Brain microvascular endothelial cell (primary cell): ENCODE measurements at regions not wholly inside any gene's neighbourhood (a gene's known extent, or its start where the extent isn't known, plus 50 kb on each side); places are given as distances from the start of the nearest gene placed in this dataset.

Experiments used
- DNase-seq: peaks from one replicate; pipeline ENCODE4 v3.0.0-alpha.2; 2020
- H3K27ac ChIP-seq: fragments of 250-450 bp; sonication (Bioruptor Pico); 2 replicates; pipeline ENCODE4 v1.5.1; 2020; ENCODE audit warnings: mild to moderate bottlenecking, moderate library complexity
- H3K27me3 ChIP-seq: fragments of 250-450 bp; sonication (Bioruptor Pico); replicated peaks from 2 replicates; pipeline ENCODE4 v1.5.1; 2020; ENCODE audit warnings: mild to moderate bottlenecking
- H3K36me3 ChIP-seq: fragments of 250-450 bp; sonication (Bioruptor Pico); replicated peaks from 2 replicates; pipeline ENCODE4 v1.5.1; 2020; ENCODE audit warnings: mild to moderate bottlenecking
- H3K4me3 ChIP-seq: 2 replicates; pipeline ENCODE4 v1.5.1; 2011; ENCODE audit warnings: low read depth, mild to moderate bottlenecking, control low read depth, low read length, moderate library complexity
- in situ Hi-C: cut with HindIII; loops from 2 replicates; pipeline ENCODE4 v1.10.0; 2017; ENCODE audit warnings: low sequenced_read_pairs, low pct_ligation_motif_present
- TF ChIP-seq, protein P1 (sequence below): IDR thresholded peaks from 2 replicates; pipeline ENCODE4 v1.5.1; 2011; ENCODE audit warnings: low read depth, mild to moderate bottlenecking, moderate library complexity, low read length, control low read depth, inconsistent platforms; ENCODE audit errors: missing control alignments

DNA sequence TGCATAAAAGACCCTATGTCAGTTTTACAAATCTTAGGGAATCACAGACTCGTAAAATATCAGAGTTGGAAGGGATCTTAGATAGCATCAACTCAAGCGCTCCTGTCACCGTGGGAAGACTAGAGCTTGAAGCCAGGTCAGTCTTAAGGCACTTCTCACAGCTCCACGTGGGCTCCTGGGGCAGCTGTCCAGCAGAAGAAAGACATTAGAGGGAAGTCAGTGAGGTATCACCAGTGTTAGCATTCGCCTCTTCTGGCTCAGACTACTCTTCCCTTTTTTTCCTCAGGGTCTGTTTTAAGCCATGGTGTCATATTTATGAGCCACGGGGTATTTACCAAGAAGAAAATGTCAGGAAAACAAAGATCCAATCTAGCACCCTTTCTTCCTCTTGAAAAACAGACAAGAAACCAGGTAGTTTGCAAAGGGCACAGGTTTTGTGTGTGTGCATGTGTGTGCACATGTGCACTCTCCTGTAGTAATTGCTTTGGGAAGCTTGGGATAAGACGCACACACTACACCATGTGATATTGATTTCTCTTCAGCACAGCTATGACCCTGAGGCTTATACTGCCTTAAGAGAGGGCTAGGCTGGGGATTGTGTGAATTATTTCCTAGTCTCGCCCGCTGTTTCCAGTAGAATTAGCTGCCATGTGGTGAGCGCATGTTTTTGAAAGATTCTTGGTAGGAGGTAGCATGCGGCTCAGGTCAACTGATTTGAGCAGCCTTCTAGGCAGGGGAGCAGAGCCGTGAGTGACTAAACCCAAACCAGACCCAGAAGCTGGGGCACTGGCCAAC lies 61.0 kb upstream of the ELAC2 start:
- Histone ChIP-seq H3K27ac (no peak overlapping the region), H3K27me3 (no peaks in the 10 kb centered on the region), H3K4me3 (no peak overlapping the region), H3K36me3 (no peaks in the 10 kb centered on the region)
- TF ChIP-seq, protein P1, sequence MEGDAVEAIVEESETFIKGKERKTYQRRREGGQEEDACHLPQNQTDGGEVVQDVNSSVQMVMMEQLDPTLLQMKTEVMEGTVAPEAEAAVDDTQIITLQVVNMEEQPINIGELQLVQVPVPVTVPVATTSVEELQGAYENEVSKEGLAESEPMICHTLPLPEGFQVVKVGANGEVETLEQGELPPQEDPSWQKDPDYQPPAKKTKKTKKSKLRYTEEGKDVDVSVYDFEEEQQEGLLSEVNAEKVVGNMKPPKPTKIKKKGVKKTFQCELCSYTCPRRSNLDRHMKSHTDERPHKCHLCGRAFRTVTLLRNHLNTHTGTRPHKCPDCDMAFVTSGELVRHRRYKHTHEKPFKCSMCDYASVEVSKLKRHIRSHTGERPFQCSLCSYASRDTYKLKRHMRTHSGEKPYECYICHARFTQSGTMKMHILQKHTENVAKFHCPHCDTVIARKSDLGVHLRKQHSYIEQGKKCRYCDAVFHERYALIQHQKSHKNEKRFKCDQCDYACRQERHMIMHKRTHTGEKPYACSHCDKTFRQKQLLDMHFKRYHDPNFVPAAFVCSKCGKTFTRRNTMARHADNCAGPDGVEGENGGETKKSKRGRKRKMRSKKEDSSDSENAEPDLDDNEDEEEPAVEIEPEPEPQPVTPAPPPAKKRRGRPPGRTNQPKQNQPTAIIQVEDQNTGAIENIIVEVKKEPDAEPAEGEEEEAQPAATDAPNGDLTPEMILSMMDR = no peak
- in situ Hi-C loops = no loop called here
- DNase-seq = no peak

DNA sequence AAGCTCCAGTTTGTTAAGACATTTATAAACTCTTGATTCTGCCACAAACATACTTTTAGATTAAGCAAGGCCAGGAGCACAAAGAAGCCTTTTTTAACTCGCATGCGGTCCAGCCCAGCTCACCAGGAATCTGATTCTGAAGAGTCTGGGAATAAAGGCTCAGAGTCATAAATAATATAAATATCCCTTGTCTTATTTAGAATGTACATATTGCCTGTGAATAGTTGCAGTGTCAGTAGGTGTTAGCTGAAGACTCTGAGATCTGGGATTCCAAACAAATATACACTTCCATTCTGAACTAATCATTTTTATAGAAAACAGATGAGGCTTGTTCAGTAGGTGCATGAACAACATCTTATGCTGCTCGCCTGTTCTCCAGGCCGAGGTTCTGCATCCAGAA lies 59.1 kb upstream of the ELAC2 start:
- TF ChIP-seq, protein P1 = no peak
- in situ Hi-C loops = no loop called here
- Histone ChIP-seq H3K27ac (no peak overlapping the region), H3K4me3 (no peak overlapping the region), H3K27me3 (no peaks in the 10 kb centered on the region), H3K36me3 (no peaks in the 10 kb centered on the region)
- DNase-seq = no peak

DNA sequence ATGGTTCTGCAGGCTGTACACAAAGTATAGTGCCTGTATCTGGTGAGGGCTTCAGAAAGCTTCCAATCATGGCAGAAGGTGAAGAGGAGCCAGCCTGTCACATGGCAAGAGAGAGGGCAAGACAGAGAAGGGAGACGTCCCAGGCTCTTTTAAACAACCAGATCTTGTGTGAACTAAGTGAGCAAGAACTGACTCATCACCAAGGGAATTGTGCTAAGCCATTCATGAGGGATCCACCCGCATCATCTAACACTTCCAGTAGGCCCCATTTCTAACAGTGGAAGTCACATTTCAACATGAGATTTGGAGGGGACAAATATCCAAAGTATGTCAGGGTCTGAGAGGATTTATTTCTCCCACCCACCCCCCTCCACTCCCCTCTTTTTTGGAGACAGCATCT lies 56.2 kb upstream of the ELAC2 start:
- TF ChIP-seq, protein P1 = no peak
- no peak overlapping the region for H3K4me3 ChIP-seq
- H3K27ac ChIP-seq = no peak overlapping the region
- H3K27me3 ChIP-seq = no peaks in the 10 kb centered on the region
- peak; percentile 49 for DNase-seq
- no peaks in the 10 kb centered on the region for H3K36me3 ChIP-seq
- in situ Hi-C loops = no loop called here

DNA sequence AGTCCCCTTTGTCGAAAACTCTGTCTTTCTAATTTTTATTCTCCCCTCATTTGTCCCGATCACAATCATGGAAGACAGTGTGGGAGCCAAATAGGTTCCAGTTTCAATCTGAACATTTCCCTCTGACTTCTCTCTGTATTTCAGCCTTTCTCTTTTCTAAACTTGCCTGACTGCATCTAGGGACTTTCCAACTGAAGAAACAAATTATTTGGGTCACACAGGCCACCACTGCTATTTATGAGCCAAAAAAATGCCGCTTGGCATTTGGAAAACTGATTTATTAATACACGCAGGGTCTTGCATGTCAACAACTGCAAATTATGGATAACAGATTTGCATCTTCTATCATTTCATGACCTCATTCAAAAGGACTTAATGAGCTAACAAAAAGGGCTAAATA lies 55.2 kb upstream of the ELAC2 start:
- no peaks in the 10 kb centered on the region for H3K36me3 ChIP-seq
- no peaks in the 10 kb centered on the region for H3K27me3 ChIP-seq
- in situ Hi-C loops = no loop called here
- H3K4me3 ChIP-seq = no peak overlapping the region
- TF ChIP-seq, protein P1 = no peak
- H3K27ac ChIP-seq = no peak overlapping the region
- no peak for DNase-seq

DNA sequence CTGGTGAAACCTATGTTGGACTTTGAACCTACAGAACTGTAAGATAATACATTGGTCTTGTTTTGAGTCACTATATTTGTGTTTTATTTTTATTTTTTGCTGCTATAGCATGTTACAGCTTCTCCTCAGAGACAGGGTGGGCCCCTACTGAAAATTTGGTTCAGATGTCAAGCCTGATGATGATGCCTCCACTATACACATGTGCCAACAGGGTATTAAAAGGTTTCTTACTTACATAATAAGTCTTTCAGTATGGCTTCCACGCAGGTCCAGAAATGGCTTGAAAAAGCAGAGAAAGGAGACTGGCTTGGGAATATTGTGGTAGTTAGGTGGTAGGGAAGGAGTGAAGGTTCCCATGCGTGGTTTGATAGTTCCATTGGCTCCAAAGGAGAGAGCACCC lies 52.9 kb upstream of the ELAC2 start:
- TF ChIP-seq, protein P1 = no peak
- no peak for DNase-seq
- Histone ChIP-seq H3K27ac (no peak overlapping the region), H3K4me3 (no peak overlapping the region), H3K27me3 (no peaks in the 10 kb centered on the region), H3K36me3 (no peaks in the 10 kb centered on the region)
- in situ Hi-C loops = no loop called here

DNA sequence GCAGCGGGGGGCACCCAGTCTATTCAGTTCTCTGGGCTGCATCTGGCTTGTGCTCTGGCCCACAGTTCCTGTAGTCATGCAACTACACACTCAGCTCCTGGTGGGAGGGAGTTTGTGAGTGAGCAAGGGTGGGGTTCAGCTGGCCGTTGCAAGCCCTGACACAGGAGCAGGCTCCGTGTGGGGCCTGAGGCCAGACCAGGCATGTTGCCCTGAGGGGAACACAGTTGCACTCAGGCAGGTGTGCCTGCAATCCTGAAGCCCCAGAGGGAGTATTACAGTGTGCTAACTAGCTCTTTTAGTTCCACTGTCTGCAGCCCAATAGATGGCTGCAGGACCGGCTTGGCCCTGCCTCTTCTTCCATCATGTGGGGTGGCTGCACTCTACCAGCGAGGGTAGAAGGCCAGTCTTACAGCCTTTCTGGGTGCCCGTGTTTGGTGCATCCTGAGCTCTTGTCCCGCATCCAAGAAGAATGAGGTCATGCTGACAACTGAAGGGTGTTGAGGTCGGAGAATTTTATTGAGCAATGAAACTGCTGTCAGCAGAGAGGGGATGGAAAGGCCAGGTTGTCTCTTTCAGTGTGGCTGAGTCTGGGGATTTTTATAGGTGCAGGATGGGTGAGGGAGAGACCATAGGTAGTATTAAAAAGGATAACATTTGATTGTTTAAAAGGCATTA lies 49.9 kb upstream of the ELAC2 start:
- H3K27me3 ChIP-seq = no peaks in the 10 kb centered on the region
- in situ Hi-C loops = no loop called here
- DNase-seq = no peak
- H3K4me3 ChIP-seq = no peak overlapping the region
- TF ChIP-seq, protein P1 = no peak
- H3K36me3 ChIP-seq = no peaks in the 10 kb centered on the region
- H3K27ac ChIP-seq = no peak overlapping the region
